GM18951 (cell line): ENCODE measurements at regions not wholly inside any gene's neighbourhood (a gene's known extent, or its start where the extent isn't known, plus 50 kb on each side); places are given as distances from the start of the nearest gene placed in this dataset.

ENCODE experiments used
- POLR2A ChIP-seq: IDR thresholded peaks from 4 replicates; pipeline ENCODE4 v1.6.1; 2011; ENCODE audit warnings: mild to moderate bottlenecking; ENCODE audit not compliant: insufficient read length, insufficient read depth; ENCODE audit errors: extremely low read depth
- in situ Hi-C: fragments of 300-500 bp; cut with MboI; formaldehyde crosslinking; loops from one replicate; pipeline ENCODE4 v1.12.0; 2022; ENCODE audit warnings: low sequenced_read_pairs, mixed read lengths, inconsistent platforms; ENCODE audit not compliant: unreplicated experiment

- in situ Hi-C loops, result no loop called here
- TF ChIP-seq POLR2A, result no peak
These were observed 53.1 kb upstream of the CCL1 start for GRCh38 chr17:34416116-34416515.

GRCh38 chr17:34414339-34414738 lies 51.3 kb upstream of the CCL1 start:
- no peak for TF ChIP-seq POLR2A
- in situ Hi-C loops, result no loop called here

- in situ Hi-C loops, result no loop called here
- TF ChIP-seq POLR2A, result no peak
These were observed 50.5 kb upstream of the CCL1 start for GRCh38 chr17:34413443-34414119.

GRCh38 chr17:34412965-34413441 lies 50.0 kb upstream of the CCL1 start:
- no peak for TF ChIP-seq POLR2A
- in situ Hi-C loops, result no loop called here
